H9 (cell line): ENCODE measurements at regions not wholly inside any gene's neighbourhood (a gene's known extent, or its start where the extent isn't known, plus 50 kb on each side); places are given as distances from the start of the nearest gene placed in this dataset.

Experiments
- DNase-seq: peaks from one replicate; pipeline ENCODE4 v3.0.0-alpha.2; 2017
- H2AFZ ChIP-seq: one replicate; pipeline ENCODE4 v1.6.1; 2013; ENCODE audit warnings: mild to moderate bottlenecking, low read length, control low read depth, moderate library complexity
- H2AK5ac ChIP-seq: 2 replicates; pipeline ENCODE4 v1.6.1; 2013; ENCODE audit warnings: low read length, control low read depth, mixed read lengths; ENCODE audit not compliant: insufficient read length
- H2BK120ac ChIP-seq: one replicate; pipeline ENCODE4 v1.6.1; 2013; ENCODE audit warnings: low read depth, mild to moderate bottlenecking, low read length, control low read depth, inconsistent platforms; ENCODE audit not compliant: poor library complexity, severe bottlenecking
- H2BK12ac ChIP-seq: 2 replicates; pipeline ENCODE4 v1.6.1; 2013; ENCODE audit warnings: low read length, control low read depth, mixed read lengths, low read depth; ENCODE audit not compliant: insufficient read length
- H2BK15ac ChIP-seq: 2 replicates; pipeline ENCODE4 v1.6.1; 2013; ENCODE audit warnings: low read depth, low read length, control low read depth
- H2BK20ac ChIP-seq: one replicate; pipeline ENCODE4 v1.6.1; 2013; ENCODE audit warnings: low read depth, mild to moderate bottlenecking, low read length, control low read depth, inconsistent platforms; ENCODE audit not compliant: poor library complexity, severe bottlenecking
- H2BK5ac ChIP-seq: 2 replicates; pipeline ENCODE4 v1.6.1; 2013; ENCODE audit warnings: low read length, control low read depth, mixed read lengths; ENCODE audit not compliant: insufficient read length
- H3K14ac ChIP-seq: 2 replicates; pipeline ENCODE4 v1.6.1; 2013; ENCODE audit warnings: low read length, control low read depth; ENCODE audit not compliant: insufficient read depth
- H3K18ac ChIP-seq: 2 replicates; pipeline ENCODE4 v1.6.1; 2013; ENCODE audit warnings: low read depth, mild to moderate bottlenecking, mixed read lengths, low read length, control low read depth; ENCODE audit not compliant: insufficient read length
- H3K23ac ChIP-seq: 2 replicates; pipeline ENCODE4 v1.6.1; 2013; ENCODE audit warnings: low read length, control low read depth, mixed read lengths, low read depth; ENCODE audit not compliant: insufficient read length
- H3K23me2 ChIP-seq: 2 replicates; pipeline ENCODE4 v1.6.1; 2013; ENCODE audit warnings: low read depth, mild to moderate bottlenecking, mixed read lengths, low read length, control low read depth; ENCODE audit not compliant: insufficient read length, poor library complexity, severe bottlenecking
- H3K27ac ChIP-seq: 2 replicates; pipeline ENCODE4 v1.5.1; 2013; ENCODE audit warnings: low read length, control low read depth, mixed read lengths, low read depth; ENCODE audit not compliant: insufficient read length
- H3K27me3 ChIP-seq: 2 replicates; pipeline ENCODE4 v1.6.1; 2013; ENCODE audit warnings: low read length, control low read depth, inconsistent platforms; ENCODE audit not compliant: insufficient read depth
- H3K4ac ChIP-seq: 2 replicates; pipeline ENCODE4 v1.6.1; 2013; ENCODE audit warnings: low read depth, mild to moderate bottlenecking, control low read depth, inconsistent platforms, low read length, moderate library complexity
- H3K4me1 ChIP-seq: 2 replicates; pipeline ENCODE4 v1.6.1; 2013; ENCODE audit warnings: low read length, control low read depth, inconsistent platforms; ENCODE audit not compliant: insufficient read depth
- H3K4me2 ChIP-seq: 2 replicates; pipeline ENCODE4 v1.6.1; 2013; ENCODE audit warnings: low read length, control low read depth, mixed read lengths; ENCODE audit not compliant: insufficient read length, insufficient read depth
- H3K56ac ChIP-seq: 2 replicates; pipeline ENCODE4 v1.6.1; 2013; ENCODE audit warnings: low read depth, mild to moderate bottlenecking, mixed read lengths, low read length, control low read depth; ENCODE audit not compliant: insufficient read length
- H3K79me1 ChIP-seq: 2 replicates; pipeline ENCODE4 v1.6.1; 2013; ENCODE audit warnings: low read depth, mild to moderate bottlenecking, moderate library complexity, low read length, control low read depth, inconsistent platforms; ENCODE audit not compliant: insufficient read depth, poor library complexity, severe bottlenecking
- H3K79me2 ChIP-seq: 2 replicates; pipeline ENCODE4 v1.6.1; 2013; ENCODE audit warnings: low read length, control low read depth, inconsistent platforms; ENCODE audit not compliant: insufficient read depth
- H3K9ac ChIP-seq: 2 replicates; pipeline ENCODE4 v1.6.1; 2013; ENCODE audit warnings: low read length, control low read depth, mixed read lengths; ENCODE audit not compliant: insufficient read length; ENCODE audit errors: extremely low read depth
- H3K9me3 ChIP-seq: one replicate; pipeline ENCODE4 v1.6.1; 2013; ENCODE audit warnings: low read depth, low read length, inconsistent platforms; ENCODE audit not compliant: control insufficient read depth
- H3T11ph ChIP-seq: one replicate; pipeline ENCODE4 v1.6.1; 2013; ENCODE audit warnings: mild to moderate bottlenecking, low read length, control low read depth, inconsistent platforms
- H4K20me1 ChIP-seq: one replicate; pipeline ENCODE4 v1.6.1; 2013; ENCODE audit not compliant: control insufficient read depth, insufficient read length, insufficient read depth
- H4K5ac ChIP-seq: 2 replicates; pipeline ENCODE4 v1.6.1; 2013; ENCODE audit warnings: low read depth, mild to moderate bottlenecking, mixed read lengths, low read length, control low read depth; ENCODE audit not compliant: insufficient read length
- H4K8ac ChIP-seq: replicated peaks from 2 replicates; pipeline ENCODE4 v1.6.1; 2013; ENCODE audit warnings: low read length, control low read depth, mixed read lengths, low read depth; ENCODE audit not compliant: insufficient read length
- H4K91ac ChIP-seq: 2 replicates; pipeline ENCODE4 v1.6.1; 2013; ENCODE audit warnings: low read depth, mild to moderate bottlenecking, moderate library complexity, mixed read lengths, low read length, control low read depth; ENCODE audit not compliant: insufficient read length
- H3K27ac Mint-ChIP-seq, 3 experiments: 2 replicates in 2 of 3; 3 replicates in 1 of 3; pipeline ENCODE4 v1.8.0; 2020 to 2021; ENCODE audit warnings: mixed read lengths in 3 of 3, mild to moderate bottlenecking in 1 of 3, moderate library complexity in 1 of 3
- H3K27me3 Mint-ChIP-seq: 2 replicates; pipeline ENCODE4 v1.8.0; 2021; ENCODE audit warnings: low read depth, mild to moderate bottlenecking, moderate library complexity, mixed read lengths
- H3K36me3 Mint-ChIP-seq, 3 experiments: 2 replicates in 2 of 3; 3 replicates in 1 of 3; pipeline ENCODE4 v1.8.0; 2020 to 2021; ENCODE audit warnings: low read depth in 3 of 3, mixed read lengths in 3 of 3; ENCODE audit not compliant: insufficient read depth in 1 of 3
- H3K4me1 Mint-ChIP-seq, 2 experiments: 2 replicates each; pipeline ENCODE4 v1.8.0; 2020; ENCODE audit warnings: mixed read lengths in 2 of 2
- H3K4me3 Mint-ChIP-seq, 2 experiments: 2 replicates in 1 of 2; 3 replicates in 1 of 2; pipeline ENCODE4 v1.8.0; 2020 to 2021; ENCODE audit warnings: mild to moderate bottlenecking in 2 of 2, mixed read lengths in 2 of 2, moderate library complexity in 1 of 2
- H3K9me3 Mint-ChIP-seq, 2 experiments: 2 replicates in 1 of 2; 3 replicates in 1 of 2; pipeline ENCODE4 v1.8.0; 2020; ENCODE audit warnings: mild to moderate bottlenecking in 2 of 2, mixed read lengths in 2 of 2, moderate library complexity in 1 of 2
- CTCF ChIP-seq: fragments of 200-600 bp; sonication (generic); conservative IDR thresholded peaks from 3 replicates; pipeline ENCODE4 v1.8.0; 2021; ENCODE audit warnings: antibody characterized with exemption, mild to moderate bottlenecking
- whole genome bisulfite sequencing: extraction: QIAGEN DNeasy Blood & Tissue Kit; methylation state at CpG from one replicate; pipeline ENCODE4 v1.1.7; 2013; ENCODE audit warnings: missing lambda C conversion rate, low lambda C conversion rate, mixed read lengths; ENCODE audit not compliant: insufficient read length; ENCODE audit errors: extremely low coverage; 5-methylcytosine and 5-hydroxymethylcytosine counted together

DNA sequence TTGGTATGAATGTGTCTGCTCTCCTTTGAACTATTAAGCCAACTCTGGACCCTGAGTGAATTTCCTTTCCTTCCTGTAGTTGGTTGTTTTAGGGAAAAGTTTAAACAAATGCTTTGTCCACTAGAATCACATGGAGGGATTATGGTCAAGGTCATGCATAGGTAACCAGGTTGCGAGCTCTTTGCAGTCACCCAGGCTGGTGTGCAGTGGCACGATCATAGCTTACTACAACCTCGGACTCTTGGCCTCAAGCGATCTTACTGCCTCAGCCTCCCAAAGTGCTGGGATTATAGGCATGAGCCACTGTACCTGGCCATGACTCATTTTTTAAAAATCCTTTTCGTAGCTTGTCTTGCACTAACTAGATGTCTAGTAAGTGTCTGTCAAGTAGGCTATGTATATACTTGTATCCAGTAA is 88.0 kb upstream of the SOX4 start:
- TF ChIP-seq CTCF, result no peak
- WGBS, result no CpG with 5 or more reads among the region's 5 CpGs
- Histone ChIP-seq H3K4me1 (no peaks in the 10 kb centered on the region), H2BK5ac (no peak overlapping the region), H3K23me2 (no peaks in the 10 kb centered on the region), H4K91ac (no peak overlapping the region), H3K4me2 (no peak overlapping the region), H2BK120ac (no peak overlapping the region), H2AK5ac (no peak overlapping the region), H4K5ac (no peak overlapping the region), H3K4ac (no peak overlapping the region), H3K27me3 (no peaks in the 10 kb centered on the region), H4K8ac (no peak overlapping the region), H3K27ac (no peak overlapping the region), H2BK15ac (no peak overlapping the region), H3K23ac (no peak overlapping the region), H3K79me1 (no peaks in the 10 kb centered on the region), H3T11ph (no peak overlapping the region), H2AFZ (no peak overlapping the region), H3K14ac (no peak overlapping the region), H3K9me3 (no peaks in the 10 kb centered on the region), H2BK20ac (no peak overlapping the region), H3K79me2 (no peaks in the 10 kb centered on the region), H4K20me1 (no peaks in the 10 kb centered on the region), H2BK12ac (no peak overlapping the region), H3K56ac (no peak overlapping the region), H3K9ac (no peak overlapping the region), H3K18ac (no peak overlapping the region)
- peaks cover under 1 to 4% of the 10 kb centered on the region in 2 experiments; a peak in 3 of 4 replicates for H3K4me1 Mint-ChIP-seq
- H3K27ac Mint-ChIP-seq, result no peak overlapping the region
- no peak overlapping the region for H3K4me3 Mint-ChIP-seq
- H3K9me3 Mint-ChIP-seq, result no peaks in the 10 kb centered on the region; a peak in 1 of 5 replicates
- H3K27me3 Mint-ChIP-seq, result no peaks in the 10 kb centered on the region
- no peak for DNase-seq
- no peaks in the 10 kb centered on the region; a peak in 1 of 7 replicates for H3K36me3 Mint-ChIP-seq
